ENCODE measurements at regions not wholly inside any gene's neighbourhood (a gene's known extent, or its start where the extent isn't known, plus 50 kb on each side); places are given as distances from the start of the nearest gene placed in this dataset.

DNA sequence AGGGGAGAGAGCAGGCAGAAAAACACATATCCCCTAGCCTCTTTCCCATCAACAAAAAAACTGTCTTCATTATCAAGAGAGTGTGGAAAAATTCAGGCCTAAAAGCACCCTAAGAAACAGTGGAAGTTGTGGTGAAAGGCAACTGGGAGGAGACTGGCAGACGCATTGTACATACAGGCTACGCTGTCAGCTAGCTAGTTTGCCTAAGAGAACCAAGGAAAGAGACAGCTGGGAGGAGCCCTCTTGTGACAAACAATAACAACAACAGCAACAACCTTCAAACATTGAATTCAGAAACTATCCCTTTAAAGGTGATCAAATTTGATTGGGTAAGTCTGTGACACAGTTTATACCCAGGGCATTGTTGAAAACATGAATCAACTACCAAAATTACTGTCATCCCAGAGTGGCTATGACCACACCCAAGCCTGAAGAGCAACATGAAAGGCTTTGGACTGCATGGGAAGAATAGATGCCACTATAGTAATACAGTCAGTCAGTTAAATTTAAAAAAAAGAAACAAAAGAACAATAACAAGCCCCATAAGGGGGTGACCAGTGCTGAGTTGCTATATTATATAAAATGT is 88.9 kb upstream of the CRIM1 start:
- H3K27me3 ChIP-seq: no peaks in the 10 kb centered on the region
- H3K36me3 ChIP-seq: no peaks in the 10 kb centered on the region
- no peak for FAIRE-seq
- intact Hi-C loops (cut with DNase I): no loop called here
- no peak for DNase-seq
- no peak for ATAC-seq
- no peaks in the 10 kb centered on the region for H3K4me1 ChIP-seq
- WGBS, 2 donors: 70 to 87% methylated on average over 2 of the region's 2 CpGs
- H3K27ac ChIP-seq: no peak overlapping the region
- H3K9me3 ChIP-seq: no peaks in the 10 kb centered on the region
- TF ChIP-seq, protein P1, sequence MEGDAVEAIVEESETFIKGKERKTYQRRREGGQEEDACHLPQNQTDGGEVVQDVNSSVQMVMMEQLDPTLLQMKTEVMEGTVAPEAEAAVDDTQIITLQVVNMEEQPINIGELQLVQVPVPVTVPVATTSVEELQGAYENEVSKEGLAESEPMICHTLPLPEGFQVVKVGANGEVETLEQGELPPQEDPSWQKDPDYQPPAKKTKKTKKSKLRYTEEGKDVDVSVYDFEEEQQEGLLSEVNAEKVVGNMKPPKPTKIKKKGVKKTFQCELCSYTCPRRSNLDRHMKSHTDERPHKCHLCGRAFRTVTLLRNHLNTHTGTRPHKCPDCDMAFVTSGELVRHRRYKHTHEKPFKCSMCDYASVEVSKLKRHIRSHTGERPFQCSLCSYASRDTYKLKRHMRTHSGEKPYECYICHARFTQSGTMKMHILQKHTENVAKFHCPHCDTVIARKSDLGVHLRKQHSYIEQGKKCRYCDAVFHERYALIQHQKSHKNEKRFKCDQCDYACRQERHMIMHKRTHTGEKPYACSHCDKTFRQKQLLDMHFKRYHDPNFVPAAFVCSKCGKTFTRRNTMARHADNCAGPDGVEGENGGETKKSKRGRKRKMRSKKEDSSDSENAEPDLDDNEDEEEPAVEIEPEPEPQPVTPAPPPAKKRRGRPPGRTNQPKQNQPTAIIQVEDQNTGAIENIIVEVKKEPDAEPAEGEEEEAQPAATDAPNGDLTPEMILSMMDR (IDR thresholded peaks at IDR 0.05): no peak
- H3K4me3 ChIP-seq: no peak overlapping the region

DNA sequence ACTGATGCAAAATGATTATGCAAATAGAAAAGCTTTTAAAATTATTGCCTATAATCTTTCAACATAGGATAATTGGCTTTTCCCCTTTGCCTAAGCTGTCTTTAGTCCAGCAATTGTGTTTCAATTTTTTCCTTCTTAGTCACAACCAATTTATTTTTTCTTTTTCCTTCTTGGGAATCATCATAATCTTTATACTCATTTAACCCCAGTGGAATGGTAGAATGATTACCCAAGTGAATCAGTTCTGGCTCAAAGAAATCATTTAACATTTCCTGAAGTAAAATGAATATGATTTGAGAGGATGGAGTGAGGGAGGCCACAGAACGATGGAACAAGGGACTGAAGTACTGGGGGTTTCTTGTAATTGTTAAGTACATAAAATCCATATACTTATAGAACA is 93.0 kb upstream of the CRIM1 start:
- FAIRE-seq (no peak), DNase-seq (no peak)

DNA sequence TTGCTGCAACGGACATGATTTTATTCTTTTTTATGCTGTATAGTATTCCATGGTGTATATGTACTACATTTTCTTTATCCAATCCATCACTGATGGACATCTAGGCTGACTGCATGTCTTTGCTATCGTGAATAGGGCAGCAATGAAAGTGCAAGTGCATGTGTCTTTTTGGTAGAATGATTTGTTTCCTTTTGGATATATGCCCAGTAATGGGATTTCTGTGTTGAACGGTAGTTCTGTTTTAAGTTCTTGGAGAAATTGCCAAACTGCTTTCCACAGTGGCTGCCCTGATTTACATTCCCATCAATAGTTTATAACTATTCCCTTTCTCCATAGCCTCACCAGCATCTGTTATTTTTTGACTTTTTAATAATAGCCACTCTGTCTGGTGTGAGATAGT is 99.7 kb upstream of the CRIM1 start:
- Histone ChIP-seq H3K27me3 (no peaks in the 10 kb centered on the region), H3K4me1 (no peaks in the 10 kb centered on the region), H3K36me3 (no peaks in the 10 kb centered on the region), H3K4me3 (no peak overlapping the region), H3K27ac (no peak overlapping the region), H3K9me3 (no peaks in the 10 kb centered on the region)
- WGBS, 2 donors: 33 to 49% methylated on average over 3 of the region's 3 CpGs
- TF ChIP-seq, protein P1 (IDR thresholded peaks at IDR 0.05): no peak
- FAIRE-seq (no peak), DNase-seq (no peak), ATAC-seq (no peak)
- intact Hi-C loops (cut with DNase I): no loop called here

More for the DNA sequence above, 93.0 kb upstream of the CRIM1 start:
- Histone ChIP-seq H3K4me1 (no peaks in the 10 kb centered on the region), H3K36me3 (no peaks in the 10 kb centered on the region), H3K27ac (no peak overlapping the region), H3K4me3 (no peak overlapping the region), H3K9me3 (no peaks in the 10 kb centered on the region), H3K27me3 (no peaks in the 10 kb centered on the region)
- TF ChIP-seq, protein P1 (IDR thresholded peaks at IDR 0.05): no peak
- no peak for ATAC-seq
- intact Hi-C loops (cut with DNase I): no loop called here
- WGBS, 2 donors: 61 to 77% methylated on average over 1 of the region's 1 CpG

DNA sequence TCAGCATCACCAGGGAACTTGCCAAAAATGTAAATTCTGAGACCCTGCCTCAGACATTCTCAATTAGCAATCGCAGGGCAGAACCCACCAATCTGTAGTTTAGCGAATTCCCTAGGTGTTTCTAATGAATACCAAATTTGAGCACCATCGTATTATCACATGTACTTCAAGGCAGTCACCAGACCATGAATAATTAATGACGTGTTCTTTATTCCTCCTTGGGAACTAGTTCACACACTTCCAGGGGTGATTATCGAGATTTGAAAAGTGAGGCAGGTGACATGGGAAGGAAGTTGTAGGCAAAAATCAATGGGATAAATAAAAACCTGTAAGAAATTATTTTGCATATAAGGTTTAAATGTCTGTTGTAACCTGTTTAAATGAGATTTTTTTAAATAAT is 102.5 kb upstream of the CRIM1 start:
- ATAC-seq: no peak
- TF ChIP-seq, protein P1 (IDR thresholded peaks at IDR 0.05): no peak
- Histone ChIP-seq H3K4me3 (no peak overlapping the region), H3K36me3 (no peaks in the 10 kb centered on the region), H3K27me3 (no peaks in the 10 kb centered on the region), H3K27ac (no peak overlapping the region), H3K9me3 (no peaks in the 10 kb centered on the region), H3K4me1 (no peaks in the 10 kb centered on the region)
- FAIRE-seq: no peak
- intact Hi-C loops (cut with DNase I): no loop called here
- no peak for DNase-seq
- WGBS, 2 donors: 66 to 80% methylated on average over 5 of the region's 5 CpGs

DNA sequence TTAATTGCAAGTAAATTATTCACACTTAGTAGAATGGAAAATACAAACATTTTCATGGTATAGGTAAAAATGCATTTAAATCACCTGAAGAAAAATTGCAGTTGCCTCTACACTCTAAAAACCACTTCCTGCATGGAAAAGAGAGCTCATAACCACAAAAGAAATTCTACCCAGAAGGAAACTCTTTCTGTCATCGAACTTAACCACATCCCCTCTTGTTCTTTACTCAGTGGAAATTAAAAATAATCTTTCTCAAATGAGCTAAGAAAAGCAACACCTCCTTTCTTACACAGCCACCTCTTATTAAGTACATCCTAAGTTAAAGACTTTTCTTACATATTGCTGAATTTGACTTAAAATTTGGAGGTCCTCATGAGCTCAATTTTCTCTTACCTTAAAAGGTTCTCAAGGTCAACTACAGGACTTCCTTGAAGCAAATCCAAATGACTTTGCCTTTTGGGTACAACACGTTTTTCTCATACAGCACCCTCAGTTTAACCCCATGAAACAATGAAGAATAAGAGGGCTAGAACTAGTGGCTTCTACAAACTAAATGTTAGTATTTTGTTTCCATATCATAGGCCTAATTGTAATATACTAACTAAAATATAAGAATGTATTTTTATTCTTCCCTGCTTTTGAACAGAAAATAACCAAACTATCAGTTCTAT is 109.1 kb upstream of the CRIM1 start:
- no peaks in the 10 kb centered on the region for H3K36me3 ChIP-seq
- H3K9me3 ChIP-seq: no peaks in the 10 kb centered on the region
- H3K27ac ChIP-seq: no peak overlapping the region
- ATAC-seq (no peak), DNase-seq (no peak), FAIRE-seq (no peak)
- no peaks in the 10 kb centered on the region for H3K27me3 ChIP-seq
- 27 to 44% methylated on average over 2 of the region's 2 CpGs for WGBS, 2 donors
- no peaks in the 10 kb centered on the region for H3K4me1 ChIP-seq
- H3K4me3 ChIP-seq: no peak overlapping the region
- intact Hi-C loops (cut with DNase I): no loop called here
- TF ChIP-seq, protein P1 (IDR thresholded peaks at IDR 0.05): no peak
